SKM-1 treated with dmso at 0.1 percent for 144 hours (cell line): ENCODE measurements at regions not wholly inside any gene's neighbourhood (a gene's known extent, or its start where the extent isn't known, plus 50 kb on each side); places are given as distances from the start of the nearest gene placed in this dataset.
"Not testable (repeated sequence)": the region's sequence is repeated elsewhere in the genome, so short reads cannot be mapped to it uniquely, and the experiment has no call there.

Experiments used
- DNase-seq: peaks from one replicate; lab custom pipeline; 2025; ENCODE audit not compliant: unreplicated experiment; lab: John Stamatoyannopoulos, UW

- DNase-seq, result no peak
Measured at GRCh38 chr10:85105614-85106255, 777.3 kb downstream of the CCSER2 start.

- no peak for DNase-seq
Measured at GRCh38 chr10:85111271-85111670, 782.9 kb downstream of the CCSER2 start.

DNA sequence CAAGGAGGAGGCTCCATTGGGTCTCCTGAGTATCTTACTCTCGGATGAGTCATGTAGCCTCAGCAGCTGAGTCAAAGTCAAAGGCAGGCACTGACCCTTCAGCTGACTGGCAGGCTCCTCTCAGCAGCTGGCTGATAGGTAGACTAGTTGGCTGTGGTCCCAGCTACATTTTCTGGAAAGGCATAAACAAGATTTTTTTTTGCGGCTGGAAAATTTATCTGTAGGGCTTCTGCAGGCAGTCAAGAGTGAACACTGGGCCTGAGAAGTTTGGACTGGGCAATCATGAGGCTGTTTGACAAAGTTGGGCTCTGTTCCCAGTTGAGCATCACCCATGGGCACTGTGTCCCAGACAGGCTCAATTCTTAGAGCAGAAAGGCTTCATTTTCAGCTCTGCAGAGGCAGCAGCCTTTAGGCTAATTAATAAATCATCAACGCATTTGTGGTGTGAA, 796.2 kb downstream of the CCSER2 start:
- DNase-seq, result no peak

DNA sequence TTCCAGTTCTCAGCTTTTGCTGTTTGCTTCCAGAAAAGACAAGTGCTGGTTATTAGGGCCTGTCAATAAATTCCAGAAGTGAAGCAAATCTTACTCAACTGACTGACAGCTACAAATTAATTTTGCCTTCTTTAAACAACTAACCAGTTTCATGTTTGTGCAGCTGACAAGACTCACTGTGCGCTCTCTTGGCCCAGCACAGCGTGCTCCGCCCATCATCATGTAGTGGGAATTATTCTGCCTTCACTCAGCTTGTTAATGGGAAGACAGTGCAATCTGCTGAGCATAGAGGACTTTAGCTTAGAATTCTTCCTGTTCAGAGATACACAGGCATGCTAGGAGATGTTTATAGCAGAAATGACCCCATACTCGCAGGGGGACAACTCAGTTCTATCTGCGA, 808.9 kb downstream of the CCSER2 start:
- DNase-seq, result no peak

DNA sequence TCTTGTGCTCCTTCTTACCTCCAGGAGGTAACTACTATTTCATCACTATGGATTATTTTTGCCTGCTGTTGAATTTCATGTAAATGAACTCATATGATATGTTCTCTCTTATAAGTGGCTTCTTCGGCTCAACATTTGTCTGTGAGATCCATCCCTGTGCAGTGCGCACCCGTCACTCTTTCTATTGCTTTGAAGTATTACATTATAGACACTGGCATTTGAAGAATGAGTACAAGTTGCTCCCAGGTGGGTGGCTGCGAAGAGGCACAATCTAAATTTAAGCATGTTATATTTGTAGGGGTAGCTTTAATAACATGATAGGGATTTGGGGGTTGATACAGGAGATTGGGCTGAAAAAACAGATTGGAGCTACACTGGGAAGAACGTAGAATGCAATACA, 809.7 kb downstream of the CCSER2 start:
- no peak for DNase-seq

DNA sequence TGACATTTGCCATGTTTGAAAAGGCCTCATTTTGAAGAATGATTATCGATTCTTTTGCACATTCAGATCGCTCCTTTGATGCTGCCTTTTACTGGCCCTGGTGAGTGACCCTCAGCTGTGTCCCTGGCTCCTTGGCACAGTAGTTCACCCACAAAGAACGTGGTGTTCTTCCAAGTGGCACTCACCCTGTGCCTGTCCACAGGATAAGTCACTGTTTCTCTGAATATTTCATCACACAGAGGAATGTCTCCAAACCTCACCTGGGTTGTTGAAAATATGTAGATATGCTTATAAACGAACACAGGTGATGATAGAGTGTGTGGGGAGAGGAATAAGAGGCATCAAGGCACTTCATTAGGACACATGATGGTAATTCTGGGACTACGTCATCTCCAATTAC, 810.7 kb downstream of the CCSER2 start:
- no peak for DNase-seq

- DNase-seq, result not testable (repeated sequence)
Measured at GRCh38 chr10:85141520-85141919, 813.1 kb downstream of the CCSER2 start.

DNA sequence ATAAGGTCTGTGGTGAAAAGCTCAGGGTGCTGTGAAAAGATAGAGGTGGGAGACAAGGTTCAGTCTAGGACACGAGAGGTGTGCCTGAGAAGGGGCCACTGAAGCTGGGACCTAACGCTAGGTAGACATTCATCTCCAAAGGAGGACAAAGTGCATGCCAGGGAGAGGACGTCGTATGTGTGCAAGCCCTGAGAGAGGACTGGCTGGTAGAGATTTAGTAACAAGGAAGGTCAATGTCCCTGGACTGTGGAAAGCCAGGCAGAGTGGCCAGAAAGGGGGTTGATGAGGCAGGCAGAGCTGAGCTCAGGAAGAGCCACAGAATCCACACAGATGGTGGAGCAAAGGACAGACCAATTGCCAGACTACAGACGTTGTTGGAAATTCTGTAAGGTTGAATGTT, 817.6 kb downstream of the CCSER2 start:
- DNase-seq, result no peak

- DNase-seq, result no peak
Measured at GRCh38 chr10:85147346-85148250, 819.2 kb downstream of the CCSER2 start.

DNA sequence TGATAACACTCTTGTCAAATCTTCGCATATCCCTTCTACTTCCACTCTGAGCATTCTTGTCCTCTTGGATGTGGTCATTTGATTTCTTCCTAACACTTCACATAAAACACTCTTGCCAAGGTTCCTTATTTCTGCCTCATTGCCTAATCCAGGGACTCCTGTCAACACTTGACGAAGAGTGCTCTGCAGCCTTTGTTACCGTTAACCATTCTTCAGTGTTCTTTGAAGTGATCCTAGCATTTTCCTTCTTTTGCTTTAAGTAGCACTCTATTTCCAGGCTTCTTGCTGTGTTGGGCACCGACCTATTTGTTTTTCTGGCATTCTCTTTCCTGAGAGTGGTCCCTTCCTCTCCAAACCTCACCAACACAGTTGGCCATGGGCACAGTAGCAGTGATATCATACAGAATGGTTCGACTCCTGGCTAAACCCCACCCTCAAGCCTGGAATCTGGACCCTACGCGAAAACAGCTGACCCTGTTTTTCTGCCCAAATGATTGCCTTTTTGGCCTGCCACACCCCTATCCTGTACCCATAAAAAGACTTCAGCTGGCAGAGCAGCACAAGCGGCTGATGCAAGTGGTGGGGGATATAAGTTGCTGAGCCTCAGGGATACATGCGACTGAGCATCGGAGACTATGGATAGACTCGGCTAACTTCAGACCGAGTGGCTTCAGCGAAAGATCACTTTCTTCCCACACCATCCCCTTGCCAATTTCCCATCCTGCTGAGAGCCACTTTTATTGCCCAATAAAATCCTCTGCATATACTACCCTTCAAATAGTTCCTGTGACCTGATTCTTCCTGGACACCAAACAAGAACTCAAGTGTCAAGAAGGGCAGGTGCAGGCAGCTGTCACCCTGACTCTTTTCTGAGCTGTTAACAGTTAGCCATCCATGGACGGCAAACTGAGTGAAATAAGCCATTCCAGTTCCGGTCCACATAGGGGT, 820.6 kb downstream of the CCSER2 start:
- DNase-seq, result no peak

GRCh38 chr10:85149766-85150165, 821.4 kb downstream of the CCSER2 start:
- no peak for DNase-seq

DNA sequence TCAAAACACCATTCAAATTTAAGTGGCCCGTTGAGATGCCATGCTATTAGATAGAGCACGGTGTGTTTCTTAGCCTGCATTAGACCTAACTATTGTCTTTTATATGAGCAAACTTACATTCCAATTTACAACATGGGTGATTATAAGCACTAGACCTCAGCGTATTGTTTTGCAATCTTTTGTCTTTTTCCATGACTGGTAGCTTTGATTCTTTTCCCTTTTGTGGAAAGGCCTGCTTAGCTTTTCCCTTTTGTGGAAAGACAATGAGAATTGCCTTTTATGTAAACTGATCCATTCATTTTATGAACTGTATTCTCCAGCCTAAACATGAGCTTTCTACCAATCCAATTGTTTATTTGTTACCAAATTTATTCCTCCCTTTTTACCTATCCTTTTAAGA, 823.1 kb downstream of the CCSER2 start:
- DNase-seq, result no peak

DNA sequence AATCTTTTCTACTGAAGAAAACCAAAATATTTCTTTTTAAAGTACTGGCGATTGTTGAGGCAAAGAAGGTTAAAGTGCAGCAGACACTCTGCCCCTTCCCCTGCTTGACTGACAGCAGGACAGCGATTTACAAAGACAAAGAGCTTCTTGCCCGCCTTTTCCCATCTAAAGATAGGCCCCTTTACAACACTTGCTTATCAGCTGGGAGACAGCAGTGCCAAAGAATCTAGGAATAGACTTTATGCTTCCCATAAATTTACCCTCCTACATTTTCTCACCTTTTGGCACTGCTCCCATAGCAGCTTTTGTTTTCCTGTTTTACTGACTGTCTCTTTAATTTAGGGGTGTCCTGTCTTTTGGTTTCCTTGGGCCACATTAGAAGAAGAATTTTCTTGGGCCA, 824.1 kb downstream of the CCSER2 start:
- DNase-seq, result no peak

- DNase-seq, result no peak
Measured at GRCh38 chr10:85152911-85153310, 824.5 kb downstream of the CCSER2 start.

- no peak for DNase-seq
Measured at GRCh38 chr10:85157206-85157605, 828.8 kb downstream of the CCSER2 start.

- no peak for DNase-seq
Measured at GRCh38 chr10:85168243-85168642, 839.9 kb downstream of the CCSER2 start.

GRCh38 chr10:85170026-85170425, 841.6 kb downstream of the CCSER2 start:
- no peak for DNase-seq

DNA sequence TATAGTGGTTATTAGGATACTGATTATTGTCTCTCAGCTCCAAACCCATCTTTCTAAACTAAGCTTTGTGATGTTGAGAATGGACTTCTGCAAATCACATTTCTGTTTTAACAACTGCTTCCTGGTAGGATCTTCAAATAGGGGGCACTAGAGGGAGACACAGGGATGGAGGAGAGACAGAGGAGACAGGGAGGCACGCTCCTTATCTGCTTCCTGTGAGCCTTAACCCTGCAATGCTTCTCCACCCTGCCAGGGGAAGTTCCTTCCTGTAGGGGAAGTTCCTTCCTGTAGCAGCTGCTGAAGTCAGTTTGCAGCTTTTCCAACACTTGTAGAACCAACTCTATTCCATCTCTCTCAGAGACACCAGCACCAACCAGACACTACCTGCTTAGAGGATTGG, 847.2 kb downstream of the CCSER2 start:
- DNase-seq, result peak; percentile 19

- no peak for DNase-seq
Measured at GRCh38 chr10:85177767-85178166, 849.4 kb downstream of the CCSER2 start.

GRCh38 chr10:85187047-85187446, 858.7 kb downstream of the CCSER2 start:
- no peak for DNase-seq

GRCh38 chr10:85188770-85189484, 860.5 kb downstream of the CCSER2 start:
- no peak for DNase-seq
